H9 (cell line): ENCODE measurements at regions not wholly inside any gene's neighbourhood (a gene's known extent, or its start where the extent isn't known, plus 50 kb on each side); places are given as distances from the start of the nearest gene placed in this dataset.

Experiments
- DNase-seq: peaks from one replicate; pipeline ENCODE4 v3.0.0-alpha.2; 2017
- H2AFZ ChIP-seq: one replicate; pipeline ENCODE4 v1.6.1; 2013; ENCODE audit warnings: mild to moderate bottlenecking, low read length, control low read depth, moderate library complexity
- H2AK5ac ChIP-seq: 2 replicates; pipeline ENCODE4 v1.6.1; 2013; ENCODE audit warnings: low read length, control low read depth, mixed read lengths; ENCODE audit not compliant: insufficient read length
- H2BK120ac ChIP-seq: one replicate; pipeline ENCODE4 v1.6.1; 2013; ENCODE audit warnings: low read depth, mild to moderate bottlenecking, low read length, control low read depth, inconsistent platforms; ENCODE audit not compliant: poor library complexity, severe bottlenecking
- H2BK12ac ChIP-seq: 2 replicates; pipeline ENCODE4 v1.6.1; 2013; ENCODE audit warnings: low read length, control low read depth, mixed read lengths, low read depth; ENCODE audit not compliant: insufficient read length
- H2BK15ac ChIP-seq: 2 replicates; pipeline ENCODE4 v1.6.1; 2013; ENCODE audit warnings: low read depth, low read length, control low read depth
- H2BK20ac ChIP-seq: one replicate; pipeline ENCODE4 v1.6.1; 2013; ENCODE audit warnings: low read depth, mild to moderate bottlenecking, low read length, control low read depth, inconsistent platforms; ENCODE audit not compliant: poor library complexity, severe bottlenecking
- H2BK5ac ChIP-seq: 2 replicates; pipeline ENCODE4 v1.6.1; 2013; ENCODE audit warnings: low read length, control low read depth, mixed read lengths; ENCODE audit not compliant: insufficient read length
- H3K14ac ChIP-seq: 2 replicates; pipeline ENCODE4 v1.6.1; 2013; ENCODE audit warnings: low read length, control low read depth; ENCODE audit not compliant: insufficient read depth
- H3K18ac ChIP-seq: 2 replicates; pipeline ENCODE4 v1.6.1; 2013; ENCODE audit warnings: low read depth, mild to moderate bottlenecking, mixed read lengths, low read length, control low read depth; ENCODE audit not compliant: insufficient read length
- H3K23ac ChIP-seq: 2 replicates; pipeline ENCODE4 v1.6.1; 2013; ENCODE audit warnings: low read length, control low read depth, mixed read lengths, low read depth; ENCODE audit not compliant: insufficient read length
- H3K23me2 ChIP-seq: 2 replicates; pipeline ENCODE4 v1.6.1; 2013; ENCODE audit warnings: low read depth, mild to moderate bottlenecking, mixed read lengths, low read length, control low read depth; ENCODE audit not compliant: insufficient read length, poor library complexity, severe bottlenecking
- H3K27ac ChIP-seq: 2 replicates; pipeline ENCODE4 v1.5.1; 2013; ENCODE audit warnings: low read length, control low read depth, mixed read lengths, low read depth; ENCODE audit not compliant: insufficient read length
- H3K27me3 ChIP-seq: 2 replicates; pipeline ENCODE4 v1.6.1; 2013; ENCODE audit warnings: low read length, control low read depth, inconsistent platforms; ENCODE audit not compliant: insufficient read depth
- H3K4ac ChIP-seq: 2 replicates; pipeline ENCODE4 v1.6.1; 2013; ENCODE audit warnings: low read depth, mild to moderate bottlenecking, control low read depth, inconsistent platforms, low read length, moderate library complexity
- H3K4me1 ChIP-seq: 2 replicates; pipeline ENCODE4 v1.6.1; 2013; ENCODE audit warnings: low read length, control low read depth, inconsistent platforms; ENCODE audit not compliant: insufficient read depth
- H3K4me2 ChIP-seq: 2 replicates; pipeline ENCODE4 v1.6.1; 2013; ENCODE audit warnings: low read length, control low read depth, mixed read lengths; ENCODE audit not compliant: insufficient read length, insufficient read depth
- H3K56ac ChIP-seq: 2 replicates; pipeline ENCODE4 v1.6.1; 2013; ENCODE audit warnings: low read depth, mild to moderate bottlenecking, mixed read lengths, low read length, control low read depth; ENCODE audit not compliant: insufficient read length
- H3K79me1 ChIP-seq: 2 replicates; pipeline ENCODE4 v1.6.1; 2013; ENCODE audit warnings: low read depth, mild to moderate bottlenecking, moderate library complexity, low read length, control low read depth, inconsistent platforms; ENCODE audit not compliant: insufficient read depth, poor library complexity, severe bottlenecking
- H3K79me2 ChIP-seq: 2 replicates; pipeline ENCODE4 v1.6.1; 2013; ENCODE audit warnings: low read length, control low read depth, inconsistent platforms; ENCODE audit not compliant: insufficient read depth
- H3K9ac ChIP-seq: 2 replicates; pipeline ENCODE4 v1.6.1; 2013; ENCODE audit warnings: low read length, control low read depth, mixed read lengths; ENCODE audit not compliant: insufficient read length; ENCODE audit errors: extremely low read depth
- H3K9me3 ChIP-seq: one replicate; pipeline ENCODE4 v1.6.1; 2013; ENCODE audit warnings: low read depth, low read length, inconsistent platforms; ENCODE audit not compliant: control insufficient read depth
- H3T11ph ChIP-seq: one replicate; pipeline ENCODE4 v1.6.1; 2013; ENCODE audit warnings: mild to moderate bottlenecking, low read length, control low read depth, inconsistent platforms
- H4K20me1 ChIP-seq: one replicate; pipeline ENCODE4 v1.6.1; 2013; ENCODE audit not compliant: control insufficient read depth, insufficient read length, insufficient read depth
- H4K5ac ChIP-seq: 2 replicates; pipeline ENCODE4 v1.6.1; 2013; ENCODE audit warnings: low read depth, mild to moderate bottlenecking, mixed read lengths, low read length, control low read depth; ENCODE audit not compliant: insufficient read length
- H4K8ac ChIP-seq: replicated peaks from 2 replicates; pipeline ENCODE4 v1.6.1; 2013; ENCODE audit warnings: low read length, control low read depth, mixed read lengths, low read depth; ENCODE audit not compliant: insufficient read length
- H4K91ac ChIP-seq: 2 replicates; pipeline ENCODE4 v1.6.1; 2013; ENCODE audit warnings: low read depth, mild to moderate bottlenecking, moderate library complexity, mixed read lengths, low read length, control low read depth; ENCODE audit not compliant: insufficient read length
- H3K27ac Mint-ChIP-seq, 3 experiments: 2 replicates in 2 of 3; 3 replicates in 1 of 3; pipeline ENCODE4 v1.8.0; 2020 to 2021; ENCODE audit warnings: mixed read lengths in 3 of 3, mild to moderate bottlenecking in 1 of 3, moderate library complexity in 1 of 3
- H3K27me3 Mint-ChIP-seq: 2 replicates; pipeline ENCODE4 v1.8.0; 2021; ENCODE audit warnings: low read depth, mild to moderate bottlenecking, moderate library complexity, mixed read lengths
- H3K36me3 Mint-ChIP-seq, 3 experiments: 2 replicates in 2 of 3; 3 replicates in 1 of 3; pipeline ENCODE4 v1.8.0; 2020 to 2021; ENCODE audit warnings: low read depth in 3 of 3, mixed read lengths in 3 of 3; ENCODE audit not compliant: insufficient read depth in 1 of 3
- H3K4me1 Mint-ChIP-seq, 2 experiments: 2 replicates each; pipeline ENCODE4 v1.8.0; 2020; ENCODE audit warnings: mixed read lengths in 2 of 2
- H3K4me3 Mint-ChIP-seq, 2 experiments: 2 replicates in 1 of 2; 3 replicates in 1 of 2; pipeline ENCODE4 v1.8.0; 2020 to 2021; ENCODE audit warnings: mild to moderate bottlenecking in 2 of 2, mixed read lengths in 2 of 2, moderate library complexity in 1 of 2
- H3K9me3 Mint-ChIP-seq, 2 experiments: 2 replicates in 1 of 2; 3 replicates in 1 of 2; pipeline ENCODE4 v1.8.0; 2020; ENCODE audit warnings: mild to moderate bottlenecking in 2 of 2, mixed read lengths in 2 of 2, moderate library complexity in 1 of 2
- WGBS: extraction: QIAGEN DNeasy Blood & Tissue Kit; methylation state at CpG from one replicate; pipeline ENCODE4 v1.1.7; 2013; ENCODE audit warnings: missing lambda C conversion rate, low lambda C conversion rate, mixed read lengths; ENCODE audit not compliant: insufficient read length; ENCODE audit errors: extremely low coverage; 5-methylcytosine and 5-hydroxymethylcytosine counted together
- TF ChIP-seq, protein P1 (sequence below): fragments of 200-600 bp; sonication (generic); conservative IDR thresholded peaks from 3 replicates; pipeline ENCODE4 v1.8.0; 2021; ENCODE audit warnings: antibody characterized with exemption, mild to moderate bottlenecking

DNA sequence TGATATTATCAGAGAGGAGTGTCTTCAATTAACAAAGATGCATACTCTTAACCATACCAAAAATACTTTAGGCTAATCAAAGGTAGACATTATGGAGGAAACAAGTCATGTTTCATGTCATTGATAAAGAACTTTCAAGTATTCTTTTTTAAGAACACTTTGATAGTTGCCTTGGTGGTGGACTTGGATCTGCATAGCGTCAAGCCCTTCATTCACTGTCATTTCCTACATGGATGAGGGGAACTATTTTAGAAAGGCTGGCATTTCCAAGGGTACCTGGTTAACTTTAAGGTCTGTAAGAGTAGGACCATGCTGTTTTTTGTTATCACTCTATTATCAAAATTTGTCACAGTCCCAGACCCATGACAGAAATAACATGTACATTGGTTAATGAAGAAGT, 622.5 kb downstream of the PKHD1 start:
- no peak overlapping the region for H2BK15ac ChIP-seq
- H3K9me3 Mint-ChIP-seq = no peaks in the 10 kb centered on the region; a peak in 1 of 5 replicates

More for the DNA sequence above, 622.5 kb downstream of the PKHD1 start:
- no peak overlapping the region for H2BK20ac ChIP-seq
- H2AFZ ChIP-seq = no peak overlapping the region
- DNase-seq = no peak
- no peaks in the 10 kb centered on the region; the same call in 1 of the 2 replicates for H3K79me2 ChIP-seq
- Mint-ChIP-seq H3K36me3 (no peaks in the 10 kb centered on the region), H3K27ac (no peak overlapping the region), H3K4me3 (no peak overlapping the region), H3K4me1 (peaks cover 3 to 11% of the 10 kb centered on the region in 2 experiments; a peak in 2 of 4 replicates), H3K27me3 (no peaks in the 10 kb centered on the region)
- H2BK5ac ChIP-seq = no peak overlapping the region
- no peak overlapping the region for H2BK12ac ChIP-seq
- H3K23me2 ChIP-seq = no peaks in the 10 kb centered on the region
- H3K79me1 ChIP-seq = no peaks in the 10 kb centered on the region
- H3K27me3 ChIP-seq = no peaks in the 10 kb centered on the region
- no peak overlapping the region for H3K9ac ChIP-seq
- no peak overlapping the region for H3K14ac ChIP-seq
- H3K4me2 ChIP-seq = no peak overlapping the region
- no peaks in the 10 kb centered on the region for H3K9me3 ChIP-seq
- H3K27ac ChIP-seq = no peak overlapping the region
- WGBS = no CpG with 5 or more reads among the region's 1 CpG
- no peak overlapping the region for H4K8ac ChIP-seq
- no peak overlapping the region for H2BK120ac ChIP-seq
- no peak overlapping the region for H2AK5ac ChIP-seq
- H4K20me1 ChIP-seq = no peaks in the 10 kb centered on the region
- TF ChIP-seq, protein P1, sequence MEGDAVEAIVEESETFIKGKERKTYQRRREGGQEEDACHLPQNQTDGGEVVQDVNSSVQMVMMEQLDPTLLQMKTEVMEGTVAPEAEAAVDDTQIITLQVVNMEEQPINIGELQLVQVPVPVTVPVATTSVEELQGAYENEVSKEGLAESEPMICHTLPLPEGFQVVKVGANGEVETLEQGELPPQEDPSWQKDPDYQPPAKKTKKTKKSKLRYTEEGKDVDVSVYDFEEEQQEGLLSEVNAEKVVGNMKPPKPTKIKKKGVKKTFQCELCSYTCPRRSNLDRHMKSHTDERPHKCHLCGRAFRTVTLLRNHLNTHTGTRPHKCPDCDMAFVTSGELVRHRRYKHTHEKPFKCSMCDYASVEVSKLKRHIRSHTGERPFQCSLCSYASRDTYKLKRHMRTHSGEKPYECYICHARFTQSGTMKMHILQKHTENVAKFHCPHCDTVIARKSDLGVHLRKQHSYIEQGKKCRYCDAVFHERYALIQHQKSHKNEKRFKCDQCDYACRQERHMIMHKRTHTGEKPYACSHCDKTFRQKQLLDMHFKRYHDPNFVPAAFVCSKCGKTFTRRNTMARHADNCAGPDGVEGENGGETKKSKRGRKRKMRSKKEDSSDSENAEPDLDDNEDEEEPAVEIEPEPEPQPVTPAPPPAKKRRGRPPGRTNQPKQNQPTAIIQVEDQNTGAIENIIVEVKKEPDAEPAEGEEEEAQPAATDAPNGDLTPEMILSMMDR = no peak
- no peak overlapping the region for H3K4ac ChIP-seq
- no peak overlapping the region for H3T11ph ChIP-seq
- H3K23ac ChIP-seq = no peak overlapping the region
- H4K91ac ChIP-seq = no peak overlapping the region
- no peak overlapping the region for H3K56ac ChIP-seq
- no peaks in the 10 kb centered on the region for H3K4me1 ChIP-seq
- no peak overlapping the region for H3K18ac ChIP-seq
- no peak overlapping the region for H4K5ac ChIP-seq
